ENCODE measurements at regions not wholly inside any gene's neighbourhood (a gene's known extent, or its start where the extent isn't known, plus 50 kb on each side); places are given as distances from the start of the nearest gene placed in this dataset.

DNA sequence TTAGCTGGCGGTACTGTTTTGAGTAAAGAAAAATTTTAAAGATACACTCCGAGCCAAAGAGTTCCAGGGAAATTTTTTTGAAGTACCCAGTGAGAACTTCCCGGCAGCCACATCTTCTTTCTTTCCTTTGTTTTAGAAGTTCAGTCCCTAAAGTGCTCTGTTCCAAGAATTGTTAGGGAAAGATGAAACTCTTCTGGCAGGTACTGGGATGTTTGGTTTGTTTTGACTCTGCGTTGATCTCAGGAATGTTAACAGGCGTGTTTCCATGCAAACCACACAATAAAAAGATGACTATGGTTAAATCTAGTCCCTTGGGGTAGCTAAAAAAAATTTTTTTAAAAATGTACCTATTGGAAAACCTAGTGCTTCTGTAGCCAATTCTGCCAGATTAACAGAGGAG lies 224.7 kb upstream of the PHYHIPL start:
- Histone ChIP-seq H3K36me3 (replicated peaks in 1 of 2; ENCODE audit: control insufficient read depth in 1 of 2, insufficient read depth in 2 of 2, low read length in 1 of 2) (no peaks in the 10 kb centered on the region), H3K27ac (ENCODE audit: low read depth in 2 of 2, low read length in 1 of 2) (no peak overlapping the region)
- DNase-seq: no peak

DNA sequence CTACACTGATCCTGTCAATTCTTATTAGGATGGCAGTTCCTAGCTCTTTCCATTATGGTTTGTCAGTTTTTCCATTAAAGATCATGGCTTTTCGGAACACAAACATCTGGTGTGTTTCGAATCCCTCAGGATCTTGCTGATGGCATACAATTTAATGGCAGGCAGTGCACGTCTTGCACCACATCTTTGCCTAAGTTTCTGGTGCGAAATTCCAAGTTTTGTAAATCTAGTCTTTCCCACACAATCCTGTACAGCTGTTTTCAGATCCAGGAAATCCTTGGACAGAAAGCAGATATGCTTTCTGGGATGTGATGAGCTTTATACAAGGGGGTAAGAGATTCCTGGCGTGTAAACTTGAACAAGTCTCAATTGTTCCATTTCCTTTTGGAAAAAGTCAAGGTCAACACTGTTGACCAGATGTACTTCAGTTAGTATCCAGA lies 224.3 kb upstream of the PHYHIPL start:
- WGBS (ENCODE audit: low lambda C conversion rate): 56% methylated on average over 5 of the region's 5 CpGs
- Histone ChIP-seq H3K4me3 (ENCODE audit: low read depth in 2 of 2, low read length in 1 of 2) (no peak overlapping the region), H3K36me3 (replicated peaks in 1 of 2; ENCODE audit: control insufficient read depth in 1 of 2, insufficient read depth in 2 of 2, low read length in 1 of 2) (no peaks in the 10 kb centered on the region), H3K4me2 (no peak overlapping the region), H3K9ac (no peak overlapping the region), H3K4me1 (ENCODE audit: control insufficient read depth in 1 of 2, insufficient read depth in 2 of 2, low read depth in 1 of 2, low read length in 1 of 2) (peaks cover 6 to 7% of the 10 kb centered on the region in 2 experiments), H3F3A (replicated peaks; ENCODE audit: insufficient read depth) (no peaks in the 10 kb centered on the region), H3K79me2 (ENCODE audit: insufficient read depth) (no peaks in the 10 kb centered on the region), H3K9me3 (no peaks in the 10 kb centered on the region), H3K27ac (ENCODE audit: low read depth in 2 of 2, low read length in 1 of 2) (no peak overlapping the region), H2AFZ (ENCODE audit: low read depth) (no peak overlapping the region), H4K20me1 (ENCODE audit: insufficient read depth) (no peaks in the 10 kb centered on the region), H3K27me3 (ENCODE audit: insufficient read depth) (no peaks in the 10 kb centered on the region), H3K9me2 (no peaks in the 10 kb centered on the region)
- CTCF ChIA-PET: interaction anchor here (0.6 to 3.9 kb wide), 61 partner anchors 9 to 971 kb away, joined by 3 to 43 read pairs (median 4); partner anchors contain the start of genes FAM13C and PHYHIPL
- POLR2A ChIA-PET: interaction anchor here (1.2 kb wide), 1 partner anchor 224 kb away, joined by 6 read pairs; the partner anchor contains the start of gene PHYHIPL
- DNase-seq: no peak
- no peak for TF ChIP-seq RFX5 (IDR thresholded peaks at IDR 0.05; ENCODE audit: low read length)
- TF ChIP-seq SIN3A (IDR thresholded peaks at IDR 0.05; ENCODE audit: borderline replicate concordance, low read depth, low read length): no peak
- TF ChIP-seq, protein P1, sequence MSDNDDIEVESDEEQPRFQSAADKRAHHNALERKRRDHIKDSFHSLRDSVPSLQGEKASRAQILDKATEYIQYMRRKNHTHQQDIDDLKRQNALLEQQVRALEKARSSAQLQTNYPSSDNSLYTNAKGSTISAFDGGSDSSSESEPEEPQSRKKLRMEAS (IDR thresholded peaks at IDR 0.05; ENCODE audit: low read depth): no peak
- TF ChIP-seq JUND (IDR thresholded peaks at IDR 0.05): no peak
- TF ChIP-seq NRF1 (IDR thresholded peaks at IDR 0.05; ENCODE audit: low read depth, low read length): no peak
- TF ChIP-seq GABPA (IDR thresholded peaks at IDR 0.05; ENCODE audit: low read depth): no peak
- TF ChIP-seq RCOR1 (IDR thresholded peaks at IDR 0.05; ENCODE audit: low read length): no peak
- TF ChIP-seq TEAD4 (IDR thresholded peaks at IDR 0.05; ENCODE audit: borderline replicate concordance, insufficient read depth): no peak
- TF ChIP-seq, protein P2, sequence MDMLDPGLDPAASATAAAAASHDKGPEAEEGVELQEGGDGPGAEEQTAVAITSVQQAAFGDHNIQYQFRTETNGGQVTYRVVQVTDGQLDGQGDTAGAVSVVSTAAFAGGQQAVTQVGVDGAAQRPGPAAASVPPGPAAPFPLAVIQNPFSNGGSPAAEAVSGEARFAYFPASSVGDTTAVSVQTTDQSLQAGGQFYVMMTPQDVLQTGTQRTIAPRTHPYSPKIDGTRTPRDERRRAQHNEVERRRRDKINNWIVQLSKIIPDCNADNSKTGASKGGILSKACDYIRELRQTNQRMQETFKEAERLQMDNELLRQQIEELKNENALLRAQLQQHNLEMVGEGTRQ (IDR thresholded peaks at IDR 0.05; ENCODE audit: borderline replicate concordance, low read depth, low read length): no peak
- no peak for TF ChIP-seq SMC3 (IDR thresholded peaks at IDR 0.05; ENCODE audit: low read depth, low read length)
- TF ChIP-seq FOXM1 (IDR thresholded peaks at IDR 0.05; ENCODE audit: low read depth): no peak

More for the DNA sequence above, 224.7 kb upstream of the PHYHIPL start:
- Histone ChIP-seq H3K9me3 (no peaks in the 10 kb centered on the region), H3K27me3 (ENCODE audit: insufficient read depth) (no peaks in the 10 kb centered on the region), H4K20me1 (ENCODE audit: insufficient read depth) (no peaks in the 10 kb centered on the region), H3K4me1 (ENCODE audit: control insufficient read depth in 1 of 2, insufficient read depth in 2 of 2, low read depth in 1 of 2, low read length in 1 of 2) (peaks cover 5 to 6% of the 10 kb centered on the region in 2 experiments), H3K9me2 (no peaks in the 10 kb centered on the region), H2AFZ (ENCODE audit: low read depth) (no peak overlapping the region), H3K4me2 (no peak overlapping the region), H3K9ac (no peak overlapping the region), H3K79me2 (ENCODE audit: insufficient read depth) (no peaks in the 10 kb centered on the region), H3F3A (replicated peaks; ENCODE audit: insufficient read depth) (no peaks in the 10 kb centered on the region), H3K4me3 (ENCODE audit: low read depth in 2 of 2, low read length in 1 of 2) (no peak overlapping the region)
- ChIA-PET CTCF (interaction anchor here (0.6 to 3.9 kb wide), 37 partner anchors 9 to 971 kb away, joined by 3 to 43 read pairs (median 4); partner anchors contain the start of genes FAM13C and PHYHIPL), POLR2A (interaction anchor here (1.2 kb wide), 1 partner anchor 224 kb away, joined by 6 read pairs; the partner anchor contains the start of gene PHYHIPL)
- WGBS (ENCODE audit: low lambda C conversion rate): 90% methylated on average over 5 of the region's 5 CpGs
- TF ChIP-seq, protein P3, sequence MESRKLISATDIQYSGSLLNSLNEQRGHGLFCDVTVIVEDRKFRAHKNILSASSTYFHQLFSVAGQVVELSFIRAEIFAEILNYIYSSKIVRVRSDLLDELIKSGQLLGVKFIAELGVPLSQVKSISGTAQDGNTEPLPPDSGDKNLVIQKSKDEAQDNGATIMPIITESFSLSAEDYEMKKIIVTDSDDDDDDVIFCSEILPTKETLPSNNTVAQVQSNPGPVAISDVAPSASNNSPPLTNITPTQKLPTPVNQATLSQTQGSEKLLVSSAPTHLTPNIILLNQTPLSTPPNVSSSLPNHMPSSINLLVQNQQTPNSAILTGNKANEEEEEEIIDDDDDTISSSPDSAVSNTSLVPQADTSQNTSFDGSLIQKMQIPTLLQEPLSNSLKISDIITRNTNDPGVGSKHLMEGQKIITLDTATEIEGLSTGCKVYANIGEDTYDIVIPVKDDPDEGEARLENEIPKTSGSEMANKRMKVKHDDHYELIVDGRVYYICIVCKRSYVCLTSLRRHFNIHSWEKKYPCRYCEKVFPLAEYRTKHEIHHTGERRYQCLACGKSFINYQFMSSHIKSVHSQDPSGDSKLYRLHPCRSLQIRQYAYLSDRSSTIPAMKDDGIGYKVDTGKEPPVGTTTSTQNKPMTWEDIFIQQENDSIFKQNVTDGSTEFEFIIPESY (IDR thresholded peaks at IDR 0.05; ENCODE audit: borderline replicate concordance, low read depth): no peak
- no peak for TF ChIP-seq TCF12 (IDR thresholded peaks at IDR 0.05)
- TF ChIP-seq, protein P1 (IDR thresholded peaks at IDR 0.05; ENCODE audit: low read depth): no peak
- no peak for TF ChIP-seq ELF1 (IDR thresholded peaks at IDR 0.05)
- TF ChIP-seq, protein P4, sequence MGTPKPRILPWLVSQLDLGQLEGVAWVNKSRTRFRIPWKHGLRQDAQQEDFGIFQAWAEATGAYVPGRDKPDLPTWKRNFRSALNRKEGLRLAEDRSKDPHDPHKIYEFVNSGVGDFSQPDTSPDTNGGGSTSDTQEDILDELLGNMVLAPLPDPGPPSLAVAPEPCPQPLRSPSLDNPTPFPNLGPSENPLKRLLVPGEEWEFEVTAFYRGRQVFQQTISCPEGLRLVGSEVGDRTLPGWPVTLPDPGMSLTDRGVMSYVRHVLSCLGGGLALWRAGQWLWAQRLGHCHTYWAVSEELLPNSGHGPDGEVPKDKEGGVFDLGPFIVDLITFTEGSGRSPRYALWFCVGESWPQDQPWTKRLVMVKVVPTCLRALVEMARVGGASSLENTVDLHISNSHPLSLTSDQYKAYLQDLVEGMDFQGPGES (IDR thresholded peaks at IDR 0.05; ENCODE audit: low read depth, low read length): no peak
- TF ChIP-seq RFX5 (IDR thresholded peaks at IDR 0.05; ENCODE audit: low read length): no peak
- no peak for TF ChIP-seq MEF2A (IDR thresholded peaks at IDR 0.05; ENCODE audit: borderline replicate concordance, low read depth)
- TF ChIP-seq RXRA (IDR thresholded peaks at IDR 0.05; ENCODE audit: borderline replicate concordance, low read depth): no peak
- TF ChIP-seq GABPA (IDR thresholded peaks at IDR 0.05; ENCODE audit: low read depth): no peak
- TF ChIP-seq, protein P5, sequence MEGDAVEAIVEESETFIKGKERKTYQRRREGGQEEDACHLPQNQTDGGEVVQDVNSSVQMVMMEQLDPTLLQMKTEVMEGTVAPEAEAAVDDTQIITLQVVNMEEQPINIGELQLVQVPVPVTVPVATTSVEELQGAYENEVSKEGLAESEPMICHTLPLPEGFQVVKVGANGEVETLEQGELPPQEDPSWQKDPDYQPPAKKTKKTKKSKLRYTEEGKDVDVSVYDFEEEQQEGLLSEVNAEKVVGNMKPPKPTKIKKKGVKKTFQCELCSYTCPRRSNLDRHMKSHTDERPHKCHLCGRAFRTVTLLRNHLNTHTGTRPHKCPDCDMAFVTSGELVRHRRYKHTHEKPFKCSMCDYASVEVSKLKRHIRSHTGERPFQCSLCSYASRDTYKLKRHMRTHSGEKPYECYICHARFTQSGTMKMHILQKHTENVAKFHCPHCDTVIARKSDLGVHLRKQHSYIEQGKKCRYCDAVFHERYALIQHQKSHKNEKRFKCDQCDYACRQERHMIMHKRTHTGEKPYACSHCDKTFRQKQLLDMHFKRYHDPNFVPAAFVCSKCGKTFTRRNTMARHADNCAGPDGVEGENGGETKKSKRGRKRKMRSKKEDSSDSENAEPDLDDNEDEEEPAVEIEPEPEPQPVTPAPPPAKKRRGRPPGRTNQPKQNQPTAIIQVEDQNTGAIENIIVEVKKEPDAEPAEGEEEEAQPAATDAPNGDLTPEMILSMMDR (IDR thresholded peaks at IDR 0.05): no peak
- no peak for TF ChIP-seq FOXM1 (IDR thresholded peaks at IDR 0.05; ENCODE audit: low read depth)
